ENCODE measurements at regions not wholly inside any gene's neighbourhood (a gene's known extent, or its start where the extent isn't known, plus 50 kb on each side); places are given as distances from the start of the nearest gene placed in this dataset.

DNA sequence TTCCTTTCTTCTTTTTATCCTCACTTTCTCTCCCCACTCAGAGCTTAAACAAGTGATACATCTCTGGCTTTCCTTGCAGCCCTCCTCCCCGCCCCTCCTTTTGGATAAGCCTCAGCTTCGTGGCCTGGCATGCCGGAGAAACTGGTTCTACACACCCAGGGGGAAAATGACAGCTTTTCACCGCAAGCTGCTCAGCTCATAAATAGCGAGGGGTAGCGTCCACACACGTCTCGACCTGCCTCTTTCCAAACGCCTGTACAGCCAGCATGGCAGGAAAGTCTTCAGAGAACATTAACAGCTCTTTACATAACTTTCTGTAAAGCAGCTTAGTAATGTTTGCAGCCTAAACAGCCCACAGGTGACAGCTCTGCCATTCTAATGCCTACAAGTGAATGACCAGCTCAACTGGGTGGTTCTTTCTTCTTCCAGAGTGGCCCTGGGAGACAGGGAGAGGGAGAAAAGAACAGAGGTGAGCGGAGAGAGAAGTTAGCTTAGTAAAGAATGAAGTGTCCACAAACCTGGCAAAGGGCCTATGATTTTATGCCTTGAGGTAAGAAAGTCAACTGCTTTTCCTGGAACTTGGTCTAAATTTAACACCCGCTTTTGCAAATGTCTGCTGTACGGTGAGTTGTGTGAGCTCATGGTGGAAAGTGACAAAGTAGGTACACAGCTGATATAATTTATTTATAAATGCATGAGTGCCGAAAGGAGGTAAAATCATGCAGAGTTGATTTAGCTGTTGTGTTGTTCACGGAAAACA lies 251.5 kb downstream of the TFAP2A start:
- no peak overlapping the region for H3K4me3 ChIP-seq (ENCODE audit: low read depth, low read length)
- no peak for DNase-seq (ENCODE audit: low read depth)
- no peak for TF ChIP-seq CTCF (IDR thresholded peaks at IDR 0.05; ENCODE audit: low read depth, low read length, missing control alignments)
- in situ Hi-C loops (cut with HindIII; ENCODE audit: low sequenced_read_pairs) = no loop called here

DNA sequence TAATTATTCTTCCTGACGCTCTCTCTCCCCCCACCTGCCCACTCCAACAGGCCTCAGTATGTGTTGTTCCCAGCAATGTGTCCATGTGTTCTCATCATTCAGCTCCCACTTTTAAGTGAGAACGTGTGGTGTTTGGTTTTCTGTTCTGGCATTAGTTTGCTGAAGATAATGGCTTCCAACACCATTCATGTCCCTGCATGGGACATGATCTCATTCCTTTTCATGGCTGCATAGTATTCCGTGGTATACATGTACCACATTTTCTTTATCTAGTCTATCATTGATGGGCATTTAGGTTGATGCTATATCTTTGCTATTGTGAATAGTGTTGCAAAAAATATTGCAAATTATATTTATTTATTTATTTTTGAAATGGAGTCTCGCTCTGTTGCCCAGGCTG lies 258.0 kb downstream of the TFAP2A start:
- in situ Hi-C loops (cut with HindIII; ENCODE audit: low sequenced_read_pairs) = no loop called here
- no peak overlapping the region for H3K4me3 ChIP-seq (ENCODE audit: low read depth, low read length)
- no peak for DNase-seq (ENCODE audit: low read depth)
- TF ChIP-seq CTCF (IDR thresholded peaks at IDR 0.05; ENCODE audit: low read depth, low read length, missing control alignments) = no peak

DNA sequence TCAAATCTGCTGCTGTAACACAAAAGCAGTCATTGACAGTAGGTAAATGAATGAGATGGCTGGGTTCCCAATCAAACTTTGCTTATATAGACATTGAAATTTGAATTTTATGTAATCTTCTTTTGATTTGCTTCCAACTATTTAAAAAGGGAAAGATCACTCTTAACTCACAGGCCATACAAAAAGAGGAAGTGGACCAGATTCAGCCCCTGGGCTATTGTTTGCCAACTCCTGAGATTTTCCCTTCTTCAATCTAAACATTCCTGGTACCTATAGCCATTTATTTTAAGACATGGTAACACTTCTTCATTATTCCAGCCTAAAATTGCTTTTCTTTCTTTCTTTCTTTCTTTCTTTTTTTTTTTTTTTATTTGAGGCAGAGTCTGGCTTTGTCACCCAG lies 260.6 kb downstream of the TFAP2A start:
- in situ Hi-C loops (cut with HindIII; ENCODE audit: low sequenced_read_pairs) = no loop called here
- no peak for TF ChIP-seq CTCF (IDR thresholded peaks at IDR 0.05; ENCODE audit: low read depth, low read length, missing control alignments)
- H3K4me3 ChIP-seq (ENCODE audit: low read depth, low read length) = no peak overlapping the region
- no peak for DNase-seq (ENCODE audit: low read depth)

GRCh38 chr6:10151144-10151915 lies 263.5 kb downstream of the TFAP2A start:
- in situ Hi-C loops (cut with HindIII; ENCODE audit: low sequenced_read_pairs) = no loop called here
- TF ChIP-seq CTCF (IDR thresholded peaks at IDR 0.05; ENCODE audit: low read depth, low read length, missing control alignments) = no peak
- DNase-seq (ENCODE audit: low read depth) = no peak
- H3K4me3 ChIP-seq (ENCODE audit: low read depth, low read length) = no peak overlapping the region

GRCh38 chr6:10149603-10150002 lies 265.3 kb downstream of the TFAP2A start:
- H3K4me3 ChIP-seq (ENCODE audit: low read depth, low read length) = no peak overlapping the region
- no peak for DNase-seq (ENCODE audit: low read depth)
- TF ChIP-seq CTCF (IDR thresholded peaks at IDR 0.05; ENCODE audit: low read depth, low read length, missing control alignments) = no peak
- in situ Hi-C loops (cut with HindIII; ENCODE audit: low sequenced_read_pairs) = no loop called here

GRCh38 chr6:10146715-10147451 lies 268.0 kb downstream of the TFAP2A start:
- peak overlapping the region; percentile 30 for H3K4me3 ChIP-seq (ENCODE audit: low read depth, low read length)
- DNase-seq (ENCODE audit: low read depth) = peak; percentile 6
- no peak for TF ChIP-seq CTCF (IDR thresholded peaks at IDR 0.05; ENCODE audit: low read depth, low read length, missing control alignments)
- in situ Hi-C loops (cut with HindIII; ENCODE audit: low sequenced_read_pairs) = no loop called here
